Epithelial cell of prostate (primary cell): ENCODE measurements at regions not wholly inside any gene's neighbourhood (a gene's known extent, or its start where the extent isn't known, plus 50 kb on each side); places are given as distances from the start of the nearest gene placed in this dataset.

Source experiments
- DNase-seq: peaks from one replicate; pipeline ENCODE4 v3.0.0-alpha.2; 2011; ENCODE audit warnings: low read depth, low spot score
- H3K27ac ChIP-seq: fragments of 450-650 bp; 2 replicates; pipeline ENCODE4 v1.5.1; 2017; ENCODE audit warnings: mild to moderate bottlenecking

DNA sequence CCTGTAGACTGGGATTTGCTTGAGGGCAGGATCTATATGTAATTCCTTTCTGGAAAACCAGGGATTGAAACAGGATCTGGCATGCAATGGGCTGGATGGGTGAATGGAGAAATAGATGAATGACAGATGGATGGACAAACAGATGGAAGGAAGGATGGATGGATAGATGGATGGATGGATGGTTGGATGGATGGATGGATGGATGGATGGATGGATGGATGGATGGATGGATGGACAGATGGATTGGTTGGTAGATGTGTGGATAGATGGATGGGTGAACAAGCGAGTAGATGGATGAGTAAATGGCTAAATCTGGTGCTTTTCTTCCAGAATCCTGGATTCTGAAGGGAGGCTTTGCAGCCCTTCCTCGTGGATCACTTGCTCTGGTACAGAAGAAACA, 162.5 kb upstream of the SMIM23 start:
- DNase-seq: no peak
- H3K27ac ChIP-seq: no peak overlapping the region

DNA sequence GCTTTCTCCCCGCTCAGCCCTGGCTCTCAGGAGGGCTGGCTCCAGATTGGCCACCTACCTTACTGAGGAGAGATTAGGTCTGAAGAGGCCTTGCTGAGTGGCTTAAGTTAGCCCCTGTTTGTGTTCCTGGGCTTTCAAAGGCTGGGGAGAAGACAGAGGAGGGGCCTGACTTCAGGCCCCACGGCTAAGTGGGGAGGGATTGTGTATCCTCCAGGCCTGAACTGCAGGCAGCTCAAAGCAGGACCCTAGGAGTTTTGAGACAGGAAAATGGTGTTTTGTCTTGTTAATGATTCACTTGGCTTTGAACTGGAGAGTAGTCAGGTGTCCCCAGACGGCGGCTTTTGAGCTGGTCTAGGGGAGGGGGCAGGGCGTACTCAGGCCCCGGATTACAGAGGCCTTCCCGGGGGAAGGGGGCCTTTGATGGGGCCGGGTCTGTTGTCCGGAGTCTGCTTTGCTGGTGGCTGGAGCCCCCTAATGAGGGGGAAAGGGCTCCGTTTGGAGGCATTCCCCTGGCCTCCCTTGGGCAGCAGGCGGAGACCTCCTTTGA, 162.0 kb upstream of the SMIM23 start:
- no peak overlapping the region for H3K27ac ChIP-seq
- DNase-seq: no peak

DNA sequence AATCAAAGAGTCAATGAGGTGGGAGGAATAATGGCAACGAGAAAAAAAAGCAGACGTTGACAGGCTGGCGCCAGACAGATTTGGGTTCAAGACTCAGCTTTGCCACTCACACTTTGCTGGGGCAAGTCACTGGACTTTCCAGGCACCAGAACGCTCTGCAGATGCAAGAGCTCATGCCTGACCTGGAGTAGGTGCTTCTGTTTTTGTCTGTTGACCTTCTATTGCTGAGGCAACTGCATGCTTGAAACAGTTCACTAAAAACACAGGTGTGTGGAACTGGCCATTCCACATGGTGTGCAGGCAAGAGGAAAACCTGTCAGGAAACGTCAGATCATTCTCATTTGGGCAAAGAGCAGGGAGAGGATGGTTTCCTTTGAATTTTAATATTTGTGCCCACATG, 161.2 kb upstream of the SMIM23 start:
- no peak for DNase-seq
- H3K27ac ChIP-seq: no peak overlapping the region

DNA sequence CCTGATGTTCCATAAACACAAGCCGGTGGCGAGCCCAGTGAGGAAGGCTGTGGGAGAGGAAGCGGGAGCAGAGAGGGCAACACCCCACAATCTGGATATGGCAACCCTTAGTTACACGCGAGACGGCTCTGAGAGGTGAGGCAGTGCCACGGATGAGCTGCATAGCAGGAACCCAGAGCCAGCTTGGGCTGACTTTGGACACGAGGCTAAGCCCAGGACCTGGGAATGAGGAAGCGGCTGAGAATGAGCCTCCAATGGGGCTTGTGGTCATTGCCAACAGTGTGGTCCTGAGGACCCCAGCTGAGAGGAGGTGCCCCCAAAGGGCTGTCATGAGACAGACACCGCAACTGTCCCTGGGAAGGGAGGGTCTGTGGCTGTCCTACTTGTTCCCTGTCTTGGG, 160.0 kb upstream of the SMIM23 start:
- DNase-seq: no peak
- H3K27ac ChIP-seq: no peak overlapping the region

DNA sequence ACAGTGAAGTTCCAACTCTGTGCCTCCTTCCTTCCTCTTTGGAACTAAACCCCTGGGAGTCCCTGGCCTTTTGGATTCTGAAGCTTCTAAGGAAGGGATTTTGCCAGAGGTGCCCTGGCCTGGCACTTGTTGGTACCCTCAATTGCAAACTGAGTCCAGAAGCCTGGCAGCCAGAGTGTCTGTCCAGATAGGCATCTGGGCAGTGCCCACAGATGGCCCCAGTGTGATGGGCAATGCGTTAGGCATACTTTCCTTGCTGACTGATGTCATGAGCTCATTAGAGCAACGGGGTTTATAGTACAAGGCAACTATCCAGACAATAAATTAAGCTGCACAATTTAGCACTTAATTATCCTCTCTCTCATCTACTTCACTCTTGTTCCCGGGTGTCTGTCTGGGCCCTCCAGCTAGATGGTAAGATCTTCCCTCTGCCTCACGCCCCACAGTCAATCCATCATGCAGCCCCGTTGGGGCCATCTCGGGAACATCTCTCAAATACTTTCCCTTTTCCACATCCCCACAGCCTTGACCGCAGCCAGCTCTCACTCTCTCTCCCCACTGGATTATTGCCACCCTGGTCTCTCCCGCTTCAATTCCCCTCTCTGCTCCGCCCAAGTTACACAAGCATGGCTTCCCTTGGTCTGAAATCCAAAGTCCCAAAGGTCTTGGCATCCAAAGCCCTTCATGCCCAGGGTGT, 157.5 kb upstream of the SMIM23 start:
- no peak overlapping the region for H3K27ac ChIP-seq
- no peak for DNase-seq

DNA sequence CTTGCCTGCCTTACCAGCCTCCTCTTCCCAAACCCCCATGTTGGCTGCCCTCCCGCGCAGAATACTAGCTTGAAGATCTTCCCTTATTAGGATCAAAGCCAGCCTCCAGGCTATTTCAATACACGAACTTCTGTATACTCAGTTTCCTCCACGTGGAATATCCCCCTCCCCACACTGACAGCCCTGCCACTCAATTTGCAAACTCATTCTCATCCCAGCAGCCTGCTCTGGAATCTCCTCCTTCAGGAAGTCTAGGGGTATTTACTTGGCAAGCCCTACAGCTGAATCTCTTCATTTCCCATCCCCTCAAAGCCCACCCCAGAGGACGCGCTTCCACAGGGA, 157.0 kb upstream of the SMIM23 start:
- H3K27ac ChIP-seq: no peak overlapping the region
- no peak for DNase-seq

DNA sequence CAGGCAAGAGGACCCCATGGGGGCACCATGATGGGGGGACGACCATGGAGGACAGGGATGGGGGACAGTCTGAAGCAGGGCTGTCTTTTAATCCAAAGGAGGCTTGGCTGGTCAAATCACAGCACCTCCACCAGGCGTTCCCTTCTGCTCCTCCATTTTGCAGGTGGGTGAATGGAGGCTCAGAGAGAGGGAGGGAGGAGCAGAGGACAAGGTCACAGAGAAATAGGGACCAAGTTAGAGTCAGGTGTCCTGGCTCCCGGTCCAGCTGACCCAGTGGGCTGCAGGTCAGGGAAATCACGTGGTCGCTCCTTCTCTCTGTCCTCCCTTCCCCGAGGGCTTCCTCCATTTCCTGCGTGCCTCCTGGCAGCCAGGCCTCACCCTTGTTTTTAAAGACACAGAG, 156.4 kb upstream of the SMIM23 start:
- no peak for DNase-seq
- H3K27ac ChIP-seq: no peak overlapping the region

DNA sequence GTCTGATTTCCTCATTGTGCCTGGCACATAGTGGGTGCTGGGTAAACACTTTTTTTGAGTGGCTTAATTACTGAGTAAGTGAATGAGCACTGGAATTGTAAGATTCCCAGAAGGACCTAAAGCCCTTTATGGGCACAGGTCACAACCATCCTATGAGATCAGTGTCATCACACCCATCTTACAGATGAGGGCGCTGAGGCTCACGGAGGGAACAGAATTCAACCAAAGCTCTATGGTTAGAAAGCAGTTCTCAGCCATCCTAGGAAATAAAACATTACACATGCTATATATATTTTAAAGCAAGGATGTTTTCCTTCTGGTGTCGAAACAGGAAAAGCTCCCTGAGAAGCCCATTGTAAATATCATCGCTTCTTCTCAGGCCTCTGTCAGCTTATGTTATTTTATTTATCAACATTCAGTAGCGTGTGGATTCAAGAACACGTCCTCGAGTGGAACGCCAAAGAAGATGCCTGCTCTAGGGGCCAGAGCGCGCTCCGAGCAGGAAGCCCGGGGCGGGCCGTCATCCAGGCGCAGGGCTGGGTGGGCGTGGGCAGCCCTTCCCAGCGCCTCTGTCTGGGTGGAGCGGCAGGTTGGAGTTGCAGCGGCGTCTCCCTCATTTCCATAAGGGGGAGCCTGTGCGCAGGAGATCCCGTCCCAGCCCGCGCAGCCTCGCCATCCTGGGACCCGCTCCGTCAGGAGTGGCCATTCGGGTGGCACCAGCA, 155.8 kb upstream of the SMIM23 start:
- DNase-seq: no peak
- no peak overlapping the region for H3K27ac ChIP-seq

DNA sequence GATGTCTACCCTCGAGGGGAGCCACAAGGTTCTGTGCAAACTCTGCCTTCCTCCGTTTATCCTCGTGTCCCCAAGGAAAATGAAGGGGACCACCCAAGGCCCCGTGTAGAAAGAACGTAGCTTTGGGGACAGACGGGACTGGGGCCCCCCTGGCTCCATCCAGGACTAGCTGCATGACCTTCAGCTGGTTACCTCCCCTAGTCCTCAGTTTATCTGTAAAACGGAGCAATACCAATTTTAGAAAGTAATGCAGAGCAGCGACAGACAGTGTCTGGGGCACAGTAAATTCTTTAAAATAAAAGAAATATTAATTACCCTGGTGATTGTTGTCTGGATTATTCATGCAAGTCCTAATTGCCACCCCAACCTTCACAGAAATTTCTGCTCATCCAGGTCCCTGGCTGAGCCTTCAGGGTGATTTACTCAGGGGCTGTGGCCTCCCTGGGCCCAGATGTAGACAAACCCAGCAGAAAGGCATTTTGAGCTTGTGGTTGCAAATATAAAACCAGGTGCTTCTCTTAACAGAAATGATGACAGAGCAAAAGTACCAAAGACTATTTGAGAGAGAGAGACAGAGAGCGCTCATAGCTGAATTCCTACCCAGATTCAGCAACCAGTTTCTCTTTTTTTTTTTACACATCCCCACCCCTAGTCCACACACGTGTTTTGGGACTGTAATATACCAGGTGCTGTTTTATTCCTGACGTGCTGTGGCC, 155.1 kb upstream of the SMIM23 start:
- H3K27ac ChIP-seq: no peak overlapping the region
- DNase-seq: no peak

DNA sequence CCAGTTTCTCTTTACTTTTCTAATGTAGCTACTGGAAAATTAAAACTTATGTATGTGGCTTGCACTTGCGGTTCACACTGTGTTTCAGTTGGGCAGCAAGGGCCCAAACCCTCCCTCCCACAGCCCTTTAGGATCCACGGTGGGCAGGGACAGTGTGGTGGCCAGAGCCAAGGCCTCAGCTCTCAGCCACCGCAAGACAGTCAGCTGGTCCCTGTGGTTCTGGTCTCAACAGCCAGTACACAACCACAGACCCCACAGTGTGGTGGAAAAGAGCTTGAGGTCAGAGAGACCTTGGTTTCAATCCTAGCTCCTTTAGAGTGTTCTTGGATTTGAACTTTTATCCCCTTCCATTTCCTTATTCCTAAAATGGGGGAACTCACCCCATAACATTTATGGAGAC, 153.0 kb upstream of the SMIM23 start:
- DNase-seq: no peak
- no peak overlapping the region for H3K27ac ChIP-seq

DNA sequence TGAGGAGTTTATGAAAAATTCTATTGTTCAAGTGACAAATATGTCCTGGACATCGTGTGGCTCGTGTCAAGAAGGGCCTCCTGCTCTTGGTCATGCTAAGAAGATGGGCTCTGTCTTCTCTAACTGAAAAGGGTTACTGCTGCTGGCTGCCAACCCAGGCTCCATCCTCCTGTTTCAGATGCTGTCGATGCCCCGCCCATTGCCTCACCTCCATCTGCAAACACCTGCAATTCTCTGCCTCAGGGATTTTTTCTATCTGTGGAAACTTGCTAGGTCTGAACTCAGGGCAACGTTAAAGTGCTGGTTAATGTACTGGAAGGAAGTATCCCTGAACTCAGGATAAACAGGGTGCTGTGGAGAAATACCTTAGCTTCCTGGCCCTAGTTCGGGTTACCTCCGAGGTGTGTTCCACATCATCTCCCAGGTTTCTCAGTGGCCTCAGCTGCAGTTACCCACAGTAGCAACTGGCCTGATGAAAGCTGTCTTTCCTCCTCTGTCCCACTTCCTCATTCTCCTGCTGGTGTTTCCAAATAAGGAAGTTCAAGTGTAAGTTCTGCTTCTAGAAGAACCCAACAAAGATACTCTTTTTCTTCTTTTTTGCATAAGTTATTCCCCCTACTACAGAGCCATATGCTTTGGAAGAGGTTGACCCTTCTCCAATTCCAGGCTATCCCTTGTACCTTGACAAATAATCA, 151.7 kb upstream of the SMIM23 start:
- no peak for DNase-seq
- no peak overlapping the region for H3K27ac ChIP-seq

DNA sequence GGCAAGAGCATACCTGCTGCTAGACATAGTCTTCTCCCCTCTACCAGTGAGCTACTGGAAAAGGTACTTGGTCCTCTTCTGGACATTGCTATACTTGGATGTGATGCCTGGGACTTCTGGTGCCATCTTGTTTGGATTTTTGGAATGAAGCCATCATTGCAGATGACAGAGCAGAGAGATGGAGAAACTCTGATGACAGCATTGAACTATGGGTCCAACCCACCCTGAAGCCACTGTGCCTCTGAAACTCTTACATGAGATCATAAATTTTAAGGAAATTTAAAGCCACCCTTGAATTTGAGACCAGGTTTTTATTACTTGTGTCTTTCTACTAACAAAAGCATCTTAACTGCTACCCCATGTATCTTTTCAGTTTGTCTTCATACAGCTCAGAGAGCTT, 151.1 kb upstream of the SMIM23 start:
- DNase-seq: no peak
- no peak overlapping the region for H3K27ac ChIP-seq

DNA sequence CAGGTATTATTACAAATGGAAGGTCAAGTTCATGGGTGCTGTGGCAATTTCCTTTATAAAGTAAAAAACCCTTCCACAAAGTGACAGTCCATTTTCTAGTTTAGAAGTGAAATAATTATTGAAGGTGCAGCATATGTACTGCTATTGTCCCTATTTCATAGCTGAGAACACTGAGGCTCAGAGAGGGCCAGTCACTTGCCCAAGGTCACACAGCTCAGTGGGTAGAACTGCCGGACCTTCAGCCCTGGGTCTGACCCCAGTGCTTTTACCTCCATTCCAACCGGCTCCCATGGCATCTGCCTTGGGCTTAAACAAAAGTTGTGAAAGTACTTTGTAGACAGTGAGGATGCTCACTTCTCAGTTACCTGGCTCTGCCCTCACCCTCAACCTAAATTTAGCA, 150.6 kb upstream of the SMIM23 start:
- DNase-seq: no peak
- no peak overlapping the region for H3K27ac ChIP-seq

DNA sequence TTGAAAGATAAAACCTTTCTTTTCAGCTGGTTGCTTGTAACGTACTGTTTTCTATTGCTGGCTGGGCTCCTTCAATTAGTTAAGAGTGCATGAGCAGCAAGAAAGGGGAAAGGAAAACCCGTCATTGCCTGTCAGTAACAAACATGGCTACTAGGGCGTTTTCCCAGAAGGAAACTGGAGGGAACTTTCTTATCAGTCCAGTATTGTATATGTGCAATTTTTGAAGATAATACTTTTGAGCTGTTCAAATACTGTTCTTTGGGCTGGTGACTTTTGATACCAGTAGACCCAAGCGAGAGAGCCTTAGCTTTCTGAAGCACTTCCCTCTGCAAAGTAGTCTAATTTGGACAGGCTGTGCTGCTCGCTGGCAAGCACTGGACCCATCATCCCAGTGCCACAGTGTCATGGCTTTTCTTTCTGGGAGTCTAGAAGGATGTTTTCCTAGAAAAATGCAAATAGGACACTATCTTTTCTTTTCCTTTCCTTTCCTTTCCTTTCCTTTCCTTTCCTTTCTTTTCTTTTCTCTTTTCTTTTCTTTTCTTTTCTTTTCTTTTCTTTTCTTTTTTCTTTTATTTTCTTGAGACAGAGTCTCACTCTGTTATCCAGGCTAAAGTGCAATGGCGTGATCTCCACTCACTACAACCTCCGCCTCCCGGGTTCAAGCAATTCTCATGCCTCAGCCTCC, 149.9 kb upstream of the SMIM23 start:
- no peak for DNase-seq
- H3K27ac ChIP-seq: no peak overlapping the region

DNA sequence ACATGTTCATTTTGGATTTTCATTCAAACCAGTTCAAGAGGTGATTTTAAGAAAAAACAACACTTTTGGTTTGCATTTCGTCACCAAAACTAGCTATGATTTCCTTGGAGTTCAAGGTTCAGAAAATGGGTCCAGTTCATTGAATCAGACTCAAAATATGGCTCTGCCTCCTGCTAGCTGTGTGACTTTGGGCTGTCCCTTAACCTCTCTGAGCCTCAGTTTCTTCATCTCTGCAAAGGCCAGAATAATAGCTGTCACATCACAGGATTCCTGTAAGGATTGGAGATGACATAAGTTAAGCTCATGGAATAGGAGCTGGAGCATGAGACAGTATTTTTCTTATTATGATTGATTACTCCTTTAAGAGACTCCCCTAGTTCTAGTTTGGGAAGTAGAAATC, 147.8 kb upstream of the SMIM23 start:
- no peak overlapping the region for H3K27ac ChIP-seq

DNA sequence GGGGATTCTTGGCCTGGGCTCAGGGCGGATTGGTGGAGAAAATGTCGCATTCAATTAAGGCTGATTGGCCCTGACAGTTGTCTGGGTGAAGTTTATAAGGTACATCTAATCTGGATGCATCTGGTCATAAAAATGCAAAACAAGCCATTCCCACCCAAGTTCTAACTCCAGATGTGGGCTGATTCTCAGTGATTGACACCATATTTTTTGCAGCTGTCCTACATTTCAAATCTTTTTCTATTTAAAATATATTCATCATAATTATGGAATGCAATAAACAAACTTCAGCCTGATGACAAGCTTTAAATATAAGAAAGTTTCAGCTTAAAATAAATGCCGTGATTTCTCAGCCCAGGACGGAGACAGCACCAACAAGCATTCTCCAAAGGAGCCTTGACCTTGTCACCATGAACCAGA, 146.4 kb upstream of the SMIM23 start:
- H3K27ac ChIP-seq: no peak overlapping the region

More for the DNA sequence above, 147.8 kb upstream of the SMIM23 start:
- DNase-seq: no peak

DNA sequence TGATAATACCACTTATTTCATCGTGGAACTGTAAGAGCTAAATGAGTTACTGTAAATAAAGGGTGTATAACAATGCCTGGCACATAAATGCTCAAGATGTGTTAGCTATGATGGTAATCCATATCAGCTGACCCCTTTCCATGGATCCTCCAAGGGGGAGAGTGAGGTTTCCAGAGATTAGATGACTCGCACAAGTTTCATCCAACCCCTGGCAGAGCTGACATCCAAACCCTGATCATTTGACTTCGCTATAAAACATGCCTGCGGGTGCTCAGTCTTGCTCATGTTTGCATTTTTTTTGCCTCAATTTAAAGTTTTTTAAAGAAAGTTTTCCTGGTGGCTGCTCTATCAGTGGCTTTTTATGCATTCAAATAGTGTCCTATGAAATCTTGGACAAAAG, 145.7 kb upstream of the SMIM23 start:
- H3K27ac ChIP-seq: no peak overlapping the region
- no peak for DNase-seq

More for the DNA sequence above, 146.4 kb upstream of the SMIM23 start:
- DNase-seq: no peak

DNA sequence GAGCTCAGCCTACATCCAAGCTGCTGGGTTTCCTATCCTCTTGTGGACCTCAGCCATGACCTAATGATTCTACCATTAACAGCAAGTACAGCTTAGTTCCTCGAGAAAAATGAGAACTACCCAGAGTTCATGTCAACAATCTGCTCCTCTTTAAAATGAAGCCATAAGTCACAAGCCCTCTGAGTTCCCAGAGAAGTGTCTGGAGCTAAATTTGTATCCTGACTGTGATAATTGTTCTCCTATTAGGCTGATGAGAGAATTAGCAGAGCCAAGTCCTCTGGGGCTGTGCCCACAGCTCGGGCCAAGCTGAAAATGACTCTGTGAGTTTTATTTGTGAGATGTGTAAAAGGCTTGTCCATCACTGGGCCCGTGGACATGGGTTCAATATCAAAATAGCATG, 145.1 kb upstream of the SMIM23 start:
- H3K27ac ChIP-seq: no peak overlapping the region
- no peak for DNase-seq

DNA sequence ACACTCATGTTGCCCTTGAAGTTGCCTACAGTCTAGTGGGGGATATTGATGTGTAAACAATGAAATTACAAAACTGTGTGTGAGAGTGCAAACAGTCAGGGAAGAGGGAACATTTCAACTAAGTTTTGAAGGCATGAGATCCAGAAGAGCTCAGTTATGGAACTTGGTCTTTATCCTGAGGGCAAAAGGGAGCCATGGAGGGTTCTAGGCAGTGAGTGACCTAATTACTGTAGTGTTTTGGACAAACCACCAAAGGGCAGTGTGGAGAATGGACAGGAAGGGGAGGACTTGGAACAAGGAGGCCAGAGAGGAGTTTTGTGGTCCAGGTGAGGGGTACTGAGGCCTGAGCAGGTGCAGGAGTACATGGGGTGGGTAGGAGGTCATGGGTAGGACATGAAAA, 143.7 kb upstream of the SMIM23 start:
- no peak for DNase-seq

DNA sequence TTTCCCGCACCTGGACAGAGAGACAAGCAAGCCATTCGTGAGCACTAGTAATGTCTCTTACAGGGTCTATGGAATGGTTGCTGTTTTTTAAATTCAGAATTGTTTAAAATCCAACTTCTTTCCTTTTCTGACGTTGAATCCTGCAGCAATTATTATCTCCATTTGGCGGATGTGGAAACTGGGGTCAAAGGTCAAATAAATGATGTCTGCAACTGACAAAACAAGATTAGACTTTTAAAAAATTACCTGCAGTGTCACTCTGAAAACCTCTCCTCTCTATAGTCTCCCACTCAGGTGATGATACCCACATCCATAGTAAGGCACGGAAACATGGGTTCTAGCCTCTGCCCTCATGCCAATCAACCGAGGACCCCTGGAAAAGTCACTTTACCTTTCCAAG, 142.7 kb upstream of the SMIM23 start:
- no peak for DNase-seq
- no peak overlapping the region for H3K27ac ChIP-seq

More for the DNA sequence above, 143.7 kb upstream of the SMIM23 start:
- no peak overlapping the region for H3K27ac ChIP-seq
